H1 (cell line): ENCODE measurements at regions not wholly inside any gene's neighbourhood (a gene's known extent, or its start where the extent isn't known, plus 50 kb on each side); places are given as distances from the start of the nearest gene placed in this dataset.

Source experiments
- CTCF ChIA-PET: fragments of 300-600 bp; sonication (Branson Sonifier 250); formaldehyde crosslinking; loops from one replicate; lab custom pipeline; 2021; ENCODE audit not compliant: partially characterized antibody; lab: Charles Lee
- POLR2A ChIA-PET: fragments of 300-600 bp; sonication (Branson Sonifier 250); formaldehyde crosslinking; loops from one replicate; lab custom pipeline; 2021; ENCODE audit warnings: inconsistent platforms; ENCODE audit not compliant: partially characterized antibody; lab: Charles Lee
- DNase-seq, 2 experiments: peaks; one replicate each; pipeline versions ENCODE4 v3.0.0 to v3.0.0-alpha.2; 2010 to 2022; ENCODE audit warnings: low spot score in 2 of 2, low read depth in 1 of 2, mixed read lengths in 1 of 2
- FAIRE-seq: peaks from 2 replicates; lab custom pipeline; 2011; peaks lifted over from hg19 to GRCh38; lab: Jason Lieb, UNC
- H2AFZ ChIP-seq: 2 replicates; pipeline ENCODE4 v1.8.1; 2012; ENCODE audit warnings: low read length, inconsistent platforms
- H2AK5ac ChIP-seq: 2 replicates; pipeline ENCODE4 v1.6.1; 2013; ENCODE audit warnings: low read depth, low read length
- H2BK120ac ChIP-seq: replicated peaks from 2 replicates; pipeline ENCODE3; 2013; ENCODE audit warnings: low read depth, low read length, inconsistent platforms
- H2BK12ac ChIP-seq: 2 replicates; pipeline ENCODE4 v1.6.1; 2013; ENCODE audit warnings: low read depth, low read length
- H2BK15ac ChIP-seq: 2 replicates; pipeline ENCODE4 v1.6.1; 2013; ENCODE audit warnings: low read length
- H2BK20ac ChIP-seq: 2 replicates; pipeline ENCODE4 v1.6.1; 2013; ENCODE audit warnings: low read length
- H2BK5ac ChIP-seq: 2 replicates; pipeline ENCODE4 v1.6.1; 2013; ENCODE audit warnings: low read depth, low read length
- H3K14ac ChIP-seq: 2 replicates; pipeline ENCODE4 v1.6.1; 2013; ENCODE audit warnings: inconsistent platforms; ENCODE audit not compliant: insufficient read length
- H3K18ac ChIP-seq: 2 replicates; pipeline ENCODE4 v1.6.1; 2013; ENCODE audit warnings: low read length; ENCODE audit errors: extremely low read depth
- H3K23ac ChIP-seq: 2 replicates; pipeline ENCODE4 v1.6.1; 2013; ENCODE audit warnings: inconsistent platforms; ENCODE audit not compliant: insufficient read length
- H3K23me2 ChIP-seq: 2 replicates; pipeline ENCODE4 v1.6.1; 2013; ENCODE audit warnings: low read depth, low read length
- H3K27ac ChIP-seq: 2 replicates; pipeline ENCODE4 v1.6.1; 2011; ENCODE audit warnings: low read depth, low read length, inconsistent platforms
- H3K27me3 ChIP-seq, 4 experiments: replicated peaks in 1 of 4; 1 replicate in 1 of 4; 2 replicates in 3 of 4; pipeline versions ENCODE4 v1.6.1 to v1.8.1; 2011 to 2013; ENCODE audit warnings: low read length in 3 of 4, mild to moderate bottlenecking in 3 of 4, inconsistent platforms in 2 of 4, mixed read lengths in 2 of 4, moderate library complexity in 1 of 4; ENCODE audit not compliant: control insufficient read depth in 3 of 4, insufficient read depth in 3 of 4; ENCODE audit errors: extremely low read depth in 1 of 4
- H3K36me3 ChIP-seq, 4 experiments: 2 replicates each; pipeline versions ENCODE4 v1.6.1 to v1.8.1; 2011 to 2013; ENCODE audit warnings: mild to moderate bottlenecking in 4 of 4, low read length in 3 of 4, moderate library complexity in 2 of 4, control low read depth in 1 of 4, inconsistent platforms in 1 of 4; ENCODE audit not compliant: insufficient read depth in 4 of 4, control insufficient read depth in 2 of 4
- H3K4ac ChIP-seq: replicated peaks from 2 replicates; pipeline ENCODE3; 2013; ENCODE audit warnings: low read length, low read depth, mixed read lengths, inconsistent platforms; ENCODE audit not compliant: insufficient read length
- H3K4me1 ChIP-seq, 4 experiments: replicated peaks in 1 of 4; 1 replicate in 1 of 4; 2 replicates in 3 of 4; pipeline versions ENCODE4 v1.6.1 to v1.8.1; 2011 to 2013; ENCODE audit warnings: low read length in 3 of 4, inconsistent platforms in 2 of 4, mixed read lengths in 1 of 4; ENCODE audit not compliant: insufficient read depth in 4 of 4, control insufficient read depth in 3 of 4
- H3K4me2 ChIP-seq, 2 experiments: 2 replicates each; pipeline versions ENCODE4 v1.6.1 to v1.8.1; 2011 to 2013; ENCODE audit warnings: low read depth in 2 of 2, low read length in 2 of 2, control low read depth in 1 of 2, inconsistent platforms in 1 of 2, mild to moderate bottlenecking in 1 of 2; ENCODE audit not compliant: insufficient read depth in 1 of 2
- H3K4me3 ChIP-seq, 4 experiments: fragments of 200-600, 300-600 bp in 1 of 4; sonication (generic), shearing (Covaris generic), sonication (Bioruptor Twin) in 1 of 4; 2 replicates each; pipeline versions ENCODE4 v1.5.1 to v1.8.1; 2011 to 2016; ENCODE audit warnings: low read length in 4 of 4, low read depth in 3 of 4, control low read depth in 2 of 4, inconsistent platforms in 2 of 4, mild to moderate bottlenecking in 2 of 4, mixed read lengths in 1 of 4, moderate library complexity in 1 of 4; ENCODE audit not compliant: insufficient read depth in 2 of 4; ENCODE audit errors: extremely low read depth in 1 of 4
- H3K56ac ChIP-seq: replicated peaks from 2 replicates; pipeline ENCODE3; 2013; ENCODE audit warnings: low read depth, mild to moderate bottlenecking, mixed read lengths, low read length, inconsistent platforms; ENCODE audit not compliant: insufficient read length
- H3K79me1 ChIP-seq: 2 replicates; pipeline ENCODE4 v1.6.1; 2013; ENCODE audit warnings: low read depth, low read length, control low read depth
- H3K79me2 ChIP-seq, 2 experiments: 2 replicates each; pipeline versions ENCODE4 v1.6.1 to v1.8.1; 2012 to 2013; ENCODE audit warnings: low read length in 2 of 2, mild to moderate bottlenecking in 2 of 2, inconsistent platforms in 1 of 2; ENCODE audit not compliant: insufficient read depth in 2 of 2, control insufficient read depth in 1 of 2
- H3K9ac ChIP-seq, 4 experiments: replicated peaks in 1 of 4; 1 replicate in 1 of 4; 2 replicates in 3 of 4; pipeline versions ENCODE4 v1.6.1 to v1.8.1; 2011 to 2013; ENCODE audit warnings: low read depth in 3 of 4, low read length in 3 of 4, control low read depth in 2 of 4, mild to moderate bottlenecking in 2 of 4, moderate library complexity in 2 of 4, inconsistent platforms in 1 of 4; ENCODE audit errors: extremely low read depth in 1 of 4
- H3K9me3 ChIP-seq, 2 experiments: 2 replicates each; pipeline versions ENCODE4 v1.6.1 to v1.8.1; 2012 to 2013; ENCODE audit warnings: mild to moderate bottlenecking in 2 of 2, moderate library complexity in 2 of 2, control low read depth in 1 of 2, inconsistent platforms in 1 of 2, low read depth in 1 of 2, low read length in 1 of 2, mixed read lengths in 1 of 2; ENCODE audit not compliant: insufficient read depth in 2 of 2
- H4K20me1 ChIP-seq, 2 experiments: replicated peaks in 1 of 2; 2 replicates each; pipeline versions ENCODE3 to v1.8.1; 2011 to 2013; ENCODE audit warnings: inconsistent platforms in 2 of 2, low read length in 2 of 2, mild to moderate bottlenecking in 1 of 2; ENCODE audit not compliant: insufficient read depth in 2 of 2, control insufficient read depth in 1 of 2
- H4K5ac ChIP-seq: 2 replicates; pipeline ENCODE4 v1.6.1; 2013; ENCODE audit warnings: low read length, low read depth, mixed read lengths, inconsistent platforms; ENCODE audit not compliant: insufficient read length
- H4K8ac ChIP-seq: 2 replicates; pipeline ENCODE4 v1.8.0; 2013; ENCODE audit warnings: mild to moderate bottlenecking, moderate library complexity, low read length, inconsistent platforms; ENCODE audit not compliant: insufficient read depth; ENCODE audit errors: extremely low read depth
- H4K91ac ChIP-seq: replicated peaks from 2 replicates; pipeline ENCODE3; 2013; ENCODE audit warnings: low read length, mixed read lengths, inconsistent platforms; ENCODE audit not compliant: insufficient read length
- CBX5 ChIP-seq: fragments of 300-800, 300-1000 bp; sonication (generic); IDR thresholded peaks from 2 replicates; pipeline ENCODE4 v1.7.1; 2016; ENCODE audit warnings: antibody characterized with exemption, low read length, low read depth
- CTBP2 ChIP-seq: IDR thresholded peaks from 2 replicates; pipeline ENCODE4 v1.7.0; 2011; ENCODE audit warnings: borderline replicate concordance, mild to moderate bottlenecking, moderate library complexity, mixed read lengths, low read length; ENCODE audit not compliant: insufficient read depth, insufficient read length
- EGR1 ChIP-seq: IDR thresholded peaks from 2 replicates; pipeline ENCODE4 v1.6.1; 2011; ENCODE audit warnings: low read depth, low read length, borderline replicate concordance
- FOSL1 ChIP-seq: IDR thresholded peaks from 2 replicates; pipeline ENCODE4 v1.6.1; 2011; ENCODE audit warnings: mild to moderate bottlenecking, low read depth, low read length, moderate library complexity; ENCODE audit not compliant: insufficient read depth
- NRF1 ChIP-seq: IDR thresholded peaks from 2 replicates; pipeline ENCODE4 v1.6.1; 2011; ENCODE audit warnings: mild to moderate bottlenecking, low read depth, low read length, improper control_type of control experiment
- WGBS, 2 experiments: shearing (Covaris generic) in 1 of 2; methylation state at CpG; one replicate each; pipeline versions ENCODE4 v1.1.6 to v1.1.7; 2013 to 2015; ENCODE audit warnings: low lambda C conversion rate in 2 of 2, mixed read lengths in 2 of 2, inconsistent platforms in 1 of 2, low coverage in 1 of 2, missing lambda C conversion rate in 1 of 2; ENCODE audit not compliant: insufficient replicate concordance in 2 of 2, insufficient coverage in 1 of 2, insufficient read length in 1 of 2; ENCODE audit errors: extremely low coverage in 1 of 2, missing lambda C conversion rate in 1 of 2; 5-methylcytosine and 5-hydroxymethylcytosine counted together

GRCh38 chr12:34393821-34394150, 371.5 kb downstream of the ALG10 start:
- Histone ChIP-seq H2AK5ac (no peak overlapping the region), H3K27ac (no peak overlapping the region), H2BK15ac (no peak overlapping the region), H3K79me1 (no peaks in the 10 kb centered on the region), H3K36me3 (no peaks in the 10 kb centered on the region), H4K5ac (no peak overlapping the region), H3K23me2 (no peaks in the 10 kb centered on the region), H3K4me2 (no peak overlapping the region), H2BK120ac (no peak overlapping the region), H2AFZ (no peak overlapping the region), H3K9me3 (peaks cover 89 to 100% of the 10 kb centered on the region in 2 experiments), H3K23ac (no peak overlapping the region), H3K27me3 (no peaks in the 10 kb centered on the region), H2BK12ac (no peak overlapping the region), H4K20me1 (no peaks in the 10 kb centered on the region), H4K91ac (no peak overlapping the region), H3K9ac (no peak overlapping the region), H3K4me1 (no peaks in the 10 kb centered on the region), H3K4me3 (no peak overlapping the region), H4K8ac (no peak overlapping the region), H2BK20ac (no peak overlapping the region), H3K4ac (no peak overlapping the region), H3K18ac (no peak overlapping the region), H2BK5ac (no peak overlapping the region), H3K14ac (no peak overlapping the region), H3K79me2 (no peaks in the 10 kb centered on the region), H3K56ac (no peak overlapping the region)
- ChIA-PET CTCF (no interaction called here), POLR2A (no interaction called here)
- WGBS, 2 experiments: 92% methylated on average over 4 of the region's 10 CpGs; no CpG with 5 or more reads in 1 of the 2 experiments
- DNase-seq (no peak), FAIRE-seq (no peak)
- TF ChIP-seq EGR1: no peak
- TF ChIP-seq CBX5: no peak
- TF ChIP-seq FOSL1: no peak
- no peak for TF ChIP-seq CTBP2
- TF ChIP-seq NRF1: no peak
